HG03342 (cell line): ENCODE measurements at regions not wholly inside any gene's neighbourhood (a gene's known extent, or its start where the extent isn't known, plus 50 kb on each side); places are given as distances from the start of the nearest gene placed in this dataset.

Experiments
- ATAC-seq: cut with Tn5 transposase; IDR thresholded peaks from one replicate; pipeline ENCODE4 v1.9.1; 2021; ENCODE audit warnings: mild to moderate bottlenecking, moderate library complexity; ENCODE audit not compliant: unreplicated experiment

- no peak for ATAC-seq
Observed at GRCh38 chr15:62722237-62722636, 320.3 kb upstream of the TPM1 start.

- ATAC-seq = no peak
Observed at GRCh38 chr15:62726461-62726860, 316.1 kb upstream of the TPM1 start.

DNA sequence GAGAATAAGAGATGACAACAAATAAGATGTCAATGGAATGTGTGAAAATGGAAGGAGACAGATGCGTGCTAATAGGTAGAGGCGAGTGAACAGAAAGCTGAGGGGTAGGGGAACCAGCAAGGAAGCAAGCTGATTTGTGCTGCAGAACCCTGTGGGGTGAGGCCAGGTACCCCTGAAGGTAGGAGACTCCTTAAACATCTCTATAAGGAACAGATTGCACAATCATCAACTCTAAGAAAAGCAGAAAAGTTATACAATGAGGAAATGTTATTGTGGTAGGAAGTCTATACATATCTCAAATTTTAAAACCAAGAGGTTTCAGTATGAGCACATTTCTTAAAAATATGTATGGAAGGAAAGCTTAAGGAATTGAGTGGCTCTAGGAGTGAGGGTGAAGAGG lies 315.0 kb upstream of the TPM1 start:
- no peak for ATAC-seq

DNA sequence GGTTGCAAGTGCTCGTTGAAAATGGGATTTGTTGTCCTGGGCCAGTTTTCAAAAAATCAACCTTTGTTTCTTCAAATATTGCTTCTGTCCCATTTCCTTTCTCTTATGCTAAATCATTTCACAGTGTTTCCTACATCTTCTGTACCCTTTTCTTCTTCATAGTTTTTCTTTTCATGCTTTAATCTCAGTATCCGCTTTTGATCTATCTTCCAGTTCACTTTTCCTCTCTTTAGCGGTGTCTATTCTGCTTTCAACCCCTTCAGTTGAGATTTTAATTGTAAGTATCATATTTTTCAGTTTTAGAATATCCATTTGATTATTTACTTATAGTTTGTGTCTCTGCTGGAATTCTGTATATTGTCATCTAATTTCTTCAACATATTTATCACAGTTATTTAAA lies 311.7 kb upstream of the TPM1 start:
- no peak for ATAC-seq

- ATAC-seq = no peak
Observed at GRCh38 chr15:62732078-62732477, 310.5 kb upstream of the TPM1 start.

- ATAC-seq = no peak
Observed at GRCh38 chr15:62734706-62735105, 307.8 kb upstream of the TPM1 start.

GRCh38 chr15:62736756-62737155 lies 305.8 kb upstream of the TPM1 start:
- no peak for ATAC-seq

GRCh38 chr15:62737551-62737950 lies 305.0 kb upstream of the TPM1 start:
- ATAC-seq = no peak

DNA sequence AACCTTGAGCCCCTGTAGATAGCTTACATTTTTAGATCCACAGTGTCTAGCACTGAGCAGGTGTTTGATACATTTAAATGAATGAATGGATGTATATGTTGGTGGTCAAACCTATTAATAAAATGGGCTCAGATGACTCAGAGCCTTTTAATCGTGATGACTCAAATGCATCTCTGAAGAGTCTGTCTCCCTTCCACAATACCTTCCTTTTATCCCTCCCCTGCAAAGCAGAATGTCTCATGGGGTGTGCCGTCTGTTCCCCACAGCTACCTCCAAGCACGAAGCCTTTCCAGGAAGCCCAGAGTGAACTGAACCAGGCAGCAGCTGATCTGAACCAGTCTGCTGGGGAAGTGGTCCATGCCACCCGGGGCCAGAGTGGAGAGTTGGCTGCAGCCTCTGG lies 303.5 kb upstream of the TPM1 start:
- ATAC-seq = no peak

GRCh38 chr15:62739507-62739906 lies 303.0 kb upstream of the TPM1 start:
- no peak for ATAC-seq

DNA sequence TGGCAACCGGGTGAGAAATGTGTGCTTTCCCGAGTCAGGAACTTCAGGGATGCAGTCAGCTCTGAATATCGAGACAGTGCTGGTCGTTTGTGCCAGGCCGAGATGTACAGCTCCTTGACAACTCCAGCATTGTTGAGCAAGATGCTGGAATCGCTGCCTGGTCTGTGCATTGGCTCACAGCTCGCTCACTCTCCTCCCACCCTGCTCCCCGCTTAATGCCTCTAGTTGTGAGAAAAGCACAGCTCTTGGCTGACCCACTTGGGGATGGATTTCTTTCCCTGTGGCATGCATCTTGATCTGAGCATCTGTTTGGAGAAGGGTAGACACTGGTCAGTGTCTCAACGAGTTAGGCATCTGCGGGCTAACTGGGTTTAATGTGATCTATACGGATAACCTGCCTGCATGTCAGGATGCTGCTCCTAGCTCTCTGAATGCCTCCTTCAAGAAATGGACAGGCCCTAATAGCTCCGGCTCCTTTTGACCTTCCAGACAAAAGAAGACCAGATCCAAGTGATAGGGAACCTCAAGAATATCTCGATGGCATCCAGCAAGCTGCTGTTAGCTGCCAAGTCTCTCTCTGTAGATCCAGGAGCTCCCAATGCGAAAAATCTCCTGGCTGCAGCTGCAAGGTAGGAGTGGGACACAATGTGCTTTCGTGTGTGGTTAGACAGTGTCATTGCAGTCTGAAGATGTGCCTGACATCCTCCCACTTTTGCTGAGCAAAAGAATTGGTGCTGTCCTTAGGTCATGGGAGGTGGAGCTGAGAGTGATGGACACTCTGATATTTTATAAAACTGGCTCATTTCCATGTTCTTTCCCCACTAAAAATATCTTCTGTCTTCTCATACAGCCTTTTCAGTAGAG lies 302.2 kb upstream of the TPM1 start:
- ATAC-seq = no peak

DNA sequence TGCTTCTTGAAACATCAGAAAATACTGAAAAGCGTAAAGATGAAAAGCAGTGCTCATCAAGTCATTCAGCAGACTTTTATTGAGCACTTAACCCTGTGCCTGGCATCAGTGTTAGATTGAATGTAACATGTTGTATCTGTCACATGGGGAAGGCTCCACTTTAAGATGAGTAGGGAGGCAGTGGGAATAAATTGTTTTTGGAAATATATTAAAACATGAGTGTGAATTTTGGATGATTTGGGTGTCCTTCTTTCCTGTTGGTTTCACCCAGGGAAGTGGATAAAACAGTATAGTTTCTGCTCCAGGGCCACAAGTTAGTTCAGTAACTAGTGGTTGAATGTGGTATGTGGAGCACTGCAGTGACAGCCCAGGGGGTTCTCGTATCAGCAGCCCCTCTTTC lies 301.4 kb upstream of the TPM1 start:
- ATAC-seq = no peak

- ATAC-seq = no peak
Observed at GRCh38 chr15:62742409-62743171, 300.0 kb upstream of the TPM1 start.

DNA sequence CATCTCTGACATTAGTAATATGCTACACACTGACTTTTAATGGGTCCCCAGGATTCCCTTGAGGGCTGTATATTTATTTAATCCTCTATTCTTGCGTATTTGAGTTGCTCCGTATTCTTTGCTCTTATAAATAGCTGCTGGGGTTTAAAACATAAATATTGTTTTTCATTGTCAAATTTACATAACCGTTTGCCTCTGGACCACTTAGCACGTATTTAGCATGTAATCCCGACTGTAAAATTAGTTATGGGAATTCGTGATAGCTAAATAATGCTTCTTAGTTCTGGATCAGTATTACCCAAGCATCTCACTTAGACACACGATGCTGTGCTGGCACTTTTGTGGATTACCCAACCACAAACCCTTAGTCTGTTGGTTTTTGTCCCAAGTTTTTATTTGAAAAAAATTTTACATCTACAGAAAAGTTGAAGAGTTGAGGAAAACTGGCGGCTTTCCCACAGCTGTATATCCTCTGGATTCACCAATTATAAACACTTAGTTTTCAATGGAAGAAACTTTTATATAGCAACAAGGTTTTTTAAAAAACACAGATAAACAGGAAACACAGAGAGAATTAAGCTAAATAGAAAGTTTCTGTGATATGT lies 296.8 kb upstream of the TPM1 start:
- no peak for ATAC-seq

DNA sequence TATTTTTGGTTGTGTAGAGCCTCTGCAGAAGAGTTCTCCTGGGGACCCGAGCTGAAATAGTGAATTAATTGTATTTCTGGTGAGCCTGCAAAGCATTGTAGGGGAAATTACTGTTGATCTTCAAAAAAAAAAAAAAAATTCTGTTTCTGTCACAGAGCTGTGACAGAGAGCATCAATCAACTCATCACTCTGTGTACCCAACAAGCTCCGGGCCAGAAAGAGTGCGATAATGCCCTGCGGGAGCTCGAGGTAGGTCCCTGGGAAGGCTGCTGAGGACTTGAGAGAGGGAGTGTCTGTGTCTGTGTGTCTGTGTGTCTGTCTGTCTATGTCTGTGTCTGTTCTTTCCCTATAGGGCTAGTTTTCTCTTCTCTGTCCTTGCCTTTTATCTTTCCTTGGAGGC lies 294.4 kb upstream of the TPM1 start:
- ATAC-seq = no peak

- ATAC-seq = no peak
Observed at GRCh38 chr15:62749036-62749815, 293.3 kb upstream of the TPM1 start.

- ATAC-seq = no peak
Observed at GRCh38 chr15:62750471-62750870, 292.1 kb upstream of the TPM1 start.

DNA sequence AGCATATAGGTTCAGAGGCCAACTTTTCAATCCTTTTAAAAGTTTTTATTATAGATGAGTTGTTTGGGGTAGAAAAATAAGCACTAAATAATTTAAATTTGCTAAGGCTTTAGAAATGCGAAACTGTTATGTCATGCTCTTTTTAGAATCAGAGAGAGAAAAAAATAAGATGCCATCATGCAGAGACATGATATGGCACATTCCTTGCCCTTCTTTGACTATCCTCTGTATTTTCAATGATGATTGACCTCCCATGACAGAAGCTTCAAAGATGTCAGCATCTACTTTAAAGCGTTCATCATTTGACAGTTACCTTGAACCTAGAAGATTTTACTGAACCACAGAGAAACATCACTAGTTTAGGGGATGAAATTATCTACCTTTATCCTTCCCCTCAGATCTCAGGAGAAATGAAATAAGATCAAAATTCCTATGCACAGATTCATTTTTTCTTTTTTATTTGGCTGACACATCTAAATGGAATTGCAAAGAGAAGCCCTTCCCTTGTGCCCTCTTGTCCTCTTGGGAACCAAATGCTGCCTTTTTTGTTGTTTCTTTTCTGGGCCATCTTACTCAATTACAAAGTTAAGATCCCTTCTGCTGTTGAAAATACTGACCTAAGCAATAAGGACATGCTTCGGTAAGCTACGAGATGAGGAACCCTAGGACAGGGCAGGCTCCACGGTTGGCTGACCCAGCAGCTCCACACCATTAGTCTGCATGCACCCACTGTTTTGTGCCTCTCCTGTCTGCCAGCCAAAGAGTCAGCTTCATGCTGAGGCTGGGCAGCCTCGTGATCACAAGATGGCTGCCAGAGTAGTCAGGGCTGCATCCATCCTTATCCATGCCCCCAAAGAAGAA lies 289.7 kb upstream of the TPM1 start:
- no peak for ATAC-seq

DNA sequence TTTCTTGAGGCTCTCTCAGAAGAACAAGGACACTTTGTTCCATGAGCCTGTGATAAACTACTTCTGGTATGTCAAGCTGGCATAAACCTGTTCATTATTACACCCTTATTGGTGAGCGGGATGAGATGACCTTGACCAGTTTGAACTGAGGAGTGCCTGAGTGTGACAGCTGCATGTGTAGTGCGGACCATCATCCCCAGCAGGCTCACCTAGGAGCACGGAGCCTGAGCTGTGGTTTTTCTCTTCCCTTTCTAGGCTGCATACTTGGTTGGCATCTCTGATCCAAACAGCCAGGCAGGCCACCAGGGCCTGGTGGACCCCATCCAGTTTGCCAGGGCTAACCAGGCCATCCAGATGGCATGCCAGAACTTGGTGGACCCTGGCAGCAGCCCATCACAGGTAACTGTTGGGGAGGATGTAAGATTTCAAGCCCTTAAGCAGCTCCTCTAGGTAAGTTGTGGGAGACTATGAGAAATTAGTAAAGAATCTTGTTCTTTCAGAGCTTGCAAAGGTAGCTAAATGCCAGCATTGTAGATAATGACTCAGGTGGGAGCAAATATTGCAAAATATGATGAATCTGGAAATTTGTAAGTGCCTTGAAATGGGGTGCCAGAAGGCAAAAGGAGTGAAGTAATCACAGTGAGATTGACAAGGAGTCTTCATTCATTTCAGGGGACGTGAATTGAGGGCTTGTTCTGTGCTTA lies 288.9 kb upstream of the TPM1 start:
- no peak for ATAC-seq
